ENCODE measurements at regions not wholly inside any gene's neighbourhood (a gene's known extent, or its start where the extent isn't known, plus 50 kb on each side); places are given as distances from the start of the nearest gene placed in this dataset.

DNA sequence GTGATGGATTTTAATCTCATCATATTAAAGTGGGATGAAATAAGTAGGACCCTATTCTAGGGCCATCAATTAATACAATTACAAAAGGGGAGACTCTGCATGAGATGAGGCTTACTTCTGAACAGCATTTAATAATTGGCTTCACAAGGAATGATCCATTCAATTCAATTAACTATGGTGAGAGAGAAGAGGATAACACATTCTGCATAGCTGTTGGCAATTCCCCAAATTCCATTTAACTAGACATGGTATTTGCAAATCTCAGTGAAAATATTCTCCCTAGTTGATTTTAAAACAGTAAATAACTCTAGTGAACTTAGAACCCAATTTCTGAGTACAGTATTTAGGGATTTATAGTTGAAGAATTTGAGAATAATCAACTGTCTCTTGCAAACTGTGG lies 145.3 kb downstream of the NOC3L start:
- TF ChIP-seq, protein P1, sequence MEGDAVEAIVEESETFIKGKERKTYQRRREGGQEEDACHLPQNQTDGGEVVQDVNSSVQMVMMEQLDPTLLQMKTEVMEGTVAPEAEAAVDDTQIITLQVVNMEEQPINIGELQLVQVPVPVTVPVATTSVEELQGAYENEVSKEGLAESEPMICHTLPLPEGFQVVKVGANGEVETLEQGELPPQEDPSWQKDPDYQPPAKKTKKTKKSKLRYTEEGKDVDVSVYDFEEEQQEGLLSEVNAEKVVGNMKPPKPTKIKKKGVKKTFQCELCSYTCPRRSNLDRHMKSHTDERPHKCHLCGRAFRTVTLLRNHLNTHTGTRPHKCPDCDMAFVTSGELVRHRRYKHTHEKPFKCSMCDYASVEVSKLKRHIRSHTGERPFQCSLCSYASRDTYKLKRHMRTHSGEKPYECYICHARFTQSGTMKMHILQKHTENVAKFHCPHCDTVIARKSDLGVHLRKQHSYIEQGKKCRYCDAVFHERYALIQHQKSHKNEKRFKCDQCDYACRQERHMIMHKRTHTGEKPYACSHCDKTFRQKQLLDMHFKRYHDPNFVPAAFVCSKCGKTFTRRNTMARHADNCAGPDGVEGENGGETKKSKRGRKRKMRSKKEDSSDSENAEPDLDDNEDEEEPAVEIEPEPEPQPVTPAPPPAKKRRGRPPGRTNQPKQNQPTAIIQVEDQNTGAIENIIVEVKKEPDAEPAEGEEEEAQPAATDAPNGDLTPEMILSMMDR (IDR thresholded peaks at IDR 0.05), result no peak
- DNase-seq (ENCODE audit: low spot score) (no peak), ATAC-seq (ENCODE audit: low FRiP score) (no peak)

DNA sequence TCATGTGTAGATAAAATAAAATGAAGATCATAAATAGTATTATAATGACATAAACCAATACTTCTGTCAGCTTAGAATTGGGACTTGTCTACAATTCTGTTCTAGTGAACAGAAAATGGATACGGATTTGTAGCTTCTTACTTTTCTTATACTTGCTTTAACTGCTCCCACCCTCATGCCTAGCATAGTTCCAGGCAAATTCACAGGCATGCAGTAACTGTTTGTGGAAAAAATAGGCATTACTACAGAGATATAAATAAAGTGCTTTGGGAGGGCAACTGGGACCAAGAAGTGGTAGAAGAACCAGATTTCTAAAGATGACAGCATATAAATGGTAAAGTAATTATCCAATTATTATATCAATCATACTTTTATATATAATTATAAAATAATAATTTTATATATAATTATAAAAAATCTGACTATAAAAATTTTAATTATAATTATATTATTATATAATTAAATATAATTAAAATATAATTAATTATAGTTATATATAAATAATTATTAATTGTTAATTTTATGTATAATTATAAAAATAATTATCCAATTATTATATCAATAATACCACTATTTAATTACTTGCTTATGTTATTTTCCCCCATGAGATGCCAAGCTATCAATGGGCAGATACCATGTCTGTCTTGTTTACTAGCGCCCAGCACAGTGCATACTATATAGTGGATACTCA lies 144.1 kb downstream of the NOC3L start:
- ATAC-seq (ENCODE audit: low FRiP score) (no peak), DNase-seq (ENCODE audit: low spot score) (no peak)
- TF ChIP-seq, protein P1 (IDR thresholded peaks at IDR 0.05), result no peak

DNA sequence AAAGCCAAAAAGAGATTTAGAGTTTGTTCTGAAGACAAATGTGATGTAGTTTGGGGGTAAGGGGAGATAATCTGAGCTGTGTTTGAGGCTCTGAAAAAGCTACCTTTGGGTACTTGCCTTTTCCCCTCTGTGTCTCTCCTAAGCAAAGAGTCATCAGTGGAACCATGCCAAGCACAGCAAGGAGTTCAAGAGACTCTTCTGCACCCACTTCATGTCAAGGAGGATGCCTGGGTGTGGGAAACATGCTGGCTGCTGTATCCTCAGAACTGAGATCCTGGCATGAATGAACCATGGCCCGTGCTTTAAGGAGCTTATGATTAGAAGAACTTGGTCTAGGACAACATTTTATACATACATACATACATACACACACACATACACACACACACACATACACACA lies 142.9 kb downstream of the NOC3L start:
- no peak for DNase-seq (ENCODE audit: low spot score)
- ATAC-seq (ENCODE audit: low FRiP score), result no peak
- TF ChIP-seq, protein P1 (IDR thresholded peaks at IDR 0.05), result no peak

DNA sequence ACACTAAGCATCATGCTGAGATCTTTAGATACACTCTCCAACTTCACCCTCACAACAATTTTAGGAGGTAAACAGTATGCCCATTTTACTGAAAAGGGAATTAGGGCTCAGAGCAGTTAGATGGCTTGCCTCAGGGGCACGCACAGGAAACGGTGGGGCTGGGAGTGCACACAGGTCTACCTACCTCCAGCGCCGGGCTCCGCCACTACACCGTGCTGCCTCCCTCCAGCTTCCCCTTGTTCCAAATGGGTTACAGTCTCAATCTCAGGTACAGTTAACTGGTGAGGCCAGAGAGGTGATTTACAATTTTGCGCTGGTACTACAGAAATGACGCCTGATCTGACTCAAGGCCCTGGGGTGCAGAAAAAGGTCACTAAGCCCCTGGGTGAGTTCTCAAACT lies 142.0 kb downstream of the NOC3L start:
- DNase-seq (ENCODE audit: low spot score) (no peak), ATAC-seq (ENCODE audit: low FRiP score) (no peak)
- TF ChIP-seq, protein P1 (IDR thresholded peaks at IDR 0.05), result no peak

DNA sequence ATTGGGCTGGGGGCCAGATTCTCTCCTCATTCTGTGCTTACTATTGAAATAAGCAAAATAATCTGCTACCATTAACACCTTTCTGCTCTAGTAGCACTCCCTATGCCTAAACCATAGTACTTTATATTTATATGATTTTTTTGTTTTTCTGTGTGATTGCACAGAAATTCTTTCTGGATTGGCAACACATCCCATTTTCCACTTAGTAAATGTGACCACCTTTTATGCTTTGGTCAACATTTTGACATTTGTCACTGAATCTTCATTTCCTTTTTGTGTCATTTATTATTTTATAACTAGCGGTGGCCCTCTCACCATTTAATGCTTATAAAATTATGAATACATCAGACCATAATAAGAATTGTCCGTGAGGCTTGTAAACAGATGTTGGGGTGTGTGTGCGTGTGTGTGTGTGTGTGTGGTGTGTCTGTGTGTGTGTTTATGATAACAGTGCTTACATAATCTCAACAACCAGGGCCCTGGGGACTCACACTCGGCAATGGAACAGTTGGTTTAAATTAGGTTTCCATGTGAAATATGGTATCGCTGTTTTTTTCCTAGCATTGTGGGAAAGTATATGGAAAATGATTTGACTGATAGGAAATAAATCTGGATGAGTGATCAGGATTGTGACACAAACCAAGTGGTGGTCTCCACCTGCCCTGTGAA lies 138.9 kb downstream of the NOC3L start:
- DNase-seq (ENCODE audit: low spot score), result no peak
- ATAC-seq (ENCODE audit: low FRiP score), result no peak
- TF ChIP-seq, protein P1 (IDR thresholded peaks at IDR 0.05), result no peak

DNA sequence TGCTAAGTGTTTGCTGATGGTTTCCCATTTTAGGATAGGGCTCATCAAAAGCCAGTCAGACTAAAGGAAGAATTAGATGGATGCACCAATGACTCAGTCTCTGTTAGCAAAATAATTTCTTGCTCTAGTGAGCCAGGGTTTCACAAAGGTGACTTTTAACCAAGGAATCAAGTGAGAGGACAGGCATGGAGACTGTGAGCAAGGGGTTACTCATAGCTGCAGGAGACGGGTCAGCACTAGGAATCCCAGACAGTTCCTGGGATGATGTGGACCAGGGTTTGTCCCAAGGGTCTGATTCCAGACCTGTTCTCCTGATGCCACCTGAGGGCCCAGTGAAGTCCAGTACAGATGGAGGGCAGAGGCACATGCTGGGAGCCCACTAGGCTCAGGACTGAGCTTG lies 138.1 kb downstream of the NOC3L start:
- no peak for DNase-seq (ENCODE audit: low spot score)
- TF ChIP-seq, protein P1 (IDR thresholded peaks at IDR 0.05), result no peak
- ATAC-seq (ENCODE audit: low FRiP score), result no peak

DNA sequence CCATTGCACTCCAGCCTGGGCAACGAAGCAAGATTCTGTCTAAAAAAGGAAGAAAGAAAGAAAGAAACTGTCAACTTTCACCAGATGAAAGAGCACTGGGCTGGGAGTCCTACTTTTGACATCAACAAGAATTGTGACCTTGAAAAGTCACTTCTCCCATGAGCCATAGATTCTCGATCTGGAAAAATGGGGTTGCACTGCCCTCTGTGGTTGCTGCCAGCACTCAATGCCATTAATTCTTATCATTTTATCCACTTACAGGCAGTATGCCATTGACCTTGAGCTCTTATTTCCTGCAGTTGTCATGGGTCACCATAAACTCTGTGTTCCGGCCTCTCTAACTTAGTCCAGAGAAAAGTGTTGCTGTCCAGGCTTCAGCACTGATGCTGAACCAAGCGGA lies 137.2 kb downstream of the NOC3L start:
- TF ChIP-seq, protein P1 (IDR thresholded peaks at IDR 0.05), result no peak
- DNase-seq (ENCODE audit: low spot score), result no peak
- ATAC-seq (ENCODE audit: low FRiP score), result no peak

Measured in omental fat pad (tissue), 3 donors.